NCI-H460 (cell line): ENCODE measurements at regions not wholly inside any gene's neighbourhood (a gene's known extent, or its start where the extent isn't known, plus 50 kb on each side); places are given as distances from the start of the nearest gene placed in this dataset.

ENCODE experiments used
- DNase-seq: peaks from one replicate; pipeline ENCODE4 v3.0.0-alpha.2; 2016; ENCODE audit warnings: low read depth; ENCODE audit errors: extremely low read depth

GRCh38 chr3:96169111-96169766 lies 645.2 kb upstream of the EPHA6 start:
- no peak for DNase-seq

DNA sequence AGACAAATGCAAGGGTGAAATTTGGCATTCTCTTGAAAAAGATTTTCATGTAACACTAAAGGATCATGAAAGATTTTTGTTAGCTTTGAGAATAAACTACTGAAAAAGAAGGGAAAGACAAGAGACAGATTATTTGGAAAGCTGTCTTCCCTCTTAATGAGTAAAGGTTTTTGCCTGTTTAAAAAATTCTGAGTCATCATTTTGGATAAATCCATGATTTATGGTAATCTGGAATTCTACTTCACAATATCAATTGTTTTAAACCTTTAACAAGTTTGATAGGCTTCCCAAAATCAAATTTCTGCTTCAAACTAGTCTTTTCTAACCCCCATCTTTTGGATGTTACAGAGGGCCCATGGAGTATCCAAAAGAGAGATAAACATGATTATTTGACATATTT lies 641.5 kb upstream of the EPHA6 start:
- DNase-seq = no peak

DNA sequence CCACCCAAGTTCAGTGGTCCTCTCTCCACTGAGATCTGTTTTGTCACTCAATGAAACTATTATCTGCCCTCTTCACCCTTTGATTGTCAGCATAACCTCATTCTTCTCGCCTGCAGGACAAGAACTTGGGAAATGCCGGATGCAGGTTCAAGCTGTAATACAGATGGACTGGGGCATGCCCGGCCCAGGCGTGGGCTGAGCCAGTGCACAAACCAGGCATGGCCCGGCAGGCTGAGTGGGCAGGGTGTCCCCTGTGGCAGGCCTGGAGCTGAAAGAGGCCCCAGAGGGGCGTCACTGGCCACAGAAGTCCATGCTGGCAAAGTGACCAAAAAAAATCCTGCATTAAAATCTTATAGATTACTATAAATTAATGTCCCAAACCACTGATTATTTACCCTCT lies 638.9 kb upstream of the EPHA6 start:
- DNase-seq = no peak

DNA sequence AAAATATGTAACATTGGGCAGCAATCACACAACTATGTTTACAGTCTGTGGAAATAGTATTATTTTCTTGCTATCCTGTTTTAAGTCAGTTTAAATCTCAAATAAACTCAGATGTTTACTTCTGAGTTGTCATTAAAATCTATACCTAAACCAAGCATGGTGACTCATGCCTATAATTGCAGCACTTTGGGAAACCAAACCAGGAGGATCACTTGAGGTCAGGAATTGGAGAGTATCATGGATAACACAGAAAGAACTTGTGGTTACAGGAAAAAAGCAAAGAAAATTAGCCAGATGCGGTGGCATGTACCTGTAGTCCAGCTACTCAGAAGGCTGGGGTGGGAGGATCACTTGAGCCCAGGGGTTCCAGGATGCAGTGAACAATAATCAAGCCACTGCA lies 631.6 kb upstream of the EPHA6 start:
- no peak for DNase-seq

GRCh38 chr3:96183871-96184270 lies 630.5 kb upstream of the EPHA6 start:
- no peak for DNase-seq

DNA sequence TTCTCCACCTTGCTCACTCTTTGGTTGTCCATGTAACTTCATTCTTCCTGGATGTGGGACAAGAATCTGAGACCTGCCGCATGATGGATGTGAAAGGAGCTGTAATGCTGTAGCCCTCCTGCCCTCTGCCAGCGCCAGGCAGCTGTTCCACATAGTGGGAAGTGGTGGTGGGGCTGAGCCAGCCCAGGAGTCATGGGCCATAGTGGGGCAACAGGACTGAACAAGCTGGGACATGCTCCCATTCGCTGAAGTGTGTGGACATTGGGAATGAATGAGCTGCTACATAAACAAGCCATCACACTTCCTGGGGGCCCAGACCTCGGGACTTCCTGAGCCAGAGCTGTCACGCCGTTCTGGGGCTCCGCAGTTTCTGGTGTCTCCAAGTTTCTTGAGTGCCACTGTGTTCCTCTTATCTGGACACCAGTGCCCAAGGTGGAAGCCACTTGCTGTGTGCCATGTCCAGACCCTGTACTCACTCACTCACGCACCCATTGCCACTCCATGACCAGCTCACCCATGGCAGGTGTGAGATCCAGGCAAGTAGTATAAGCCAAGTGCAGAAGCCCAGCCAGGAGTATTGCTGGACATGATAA lies 624.3 kb upstream of the EPHA6 start:
- DNase-seq = no peak

DNA sequence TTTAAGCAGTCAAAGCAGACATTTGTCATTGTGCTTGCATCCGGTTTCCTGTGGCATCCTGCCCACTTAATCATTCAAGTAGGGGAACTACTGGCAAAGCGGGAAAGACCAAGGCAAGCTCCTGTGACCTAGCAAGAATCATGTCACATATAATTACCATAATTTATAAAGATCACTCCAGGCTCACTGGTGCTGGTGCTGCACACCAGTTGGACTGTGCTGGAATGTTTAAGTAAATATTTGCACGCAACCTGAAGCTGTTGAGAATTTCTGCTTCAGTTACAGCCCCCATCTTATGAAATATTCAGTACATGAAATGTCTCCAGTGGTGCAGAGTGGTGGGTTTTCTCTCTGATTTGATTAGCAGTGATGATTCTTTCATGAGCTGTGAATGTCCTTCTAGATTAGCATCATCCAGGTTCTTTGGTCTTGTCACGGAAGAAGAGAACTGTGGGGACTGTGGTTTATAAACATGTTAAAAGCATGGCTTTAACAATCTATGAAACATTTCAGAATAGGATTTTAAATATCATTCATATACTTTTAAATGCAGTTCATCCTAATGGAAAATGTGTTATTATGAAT lies 621.3 kb upstream of the EPHA6 start:
- no peak for DNase-seq

DNA sequence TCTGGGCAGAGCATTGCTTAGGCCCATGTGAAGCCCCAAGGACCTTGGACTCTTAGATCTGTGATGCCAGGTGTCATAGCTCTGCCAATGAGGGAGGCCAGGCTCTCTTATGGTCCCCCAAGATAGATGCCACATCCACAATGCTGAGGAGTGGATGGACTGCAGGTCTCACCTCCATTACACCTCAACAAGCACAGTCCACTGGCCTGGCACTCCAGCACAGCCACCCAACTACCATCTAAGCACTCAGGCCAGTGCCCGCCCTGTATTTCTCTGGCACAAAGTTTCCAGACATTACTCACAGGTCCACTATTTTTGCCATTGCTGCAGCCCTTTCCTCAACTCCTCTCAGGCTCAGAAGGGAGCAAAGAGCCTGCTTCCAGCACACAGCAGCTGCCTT lies 613.5 kb upstream of the EPHA6 start:
- DNase-seq = no peak

DNA sequence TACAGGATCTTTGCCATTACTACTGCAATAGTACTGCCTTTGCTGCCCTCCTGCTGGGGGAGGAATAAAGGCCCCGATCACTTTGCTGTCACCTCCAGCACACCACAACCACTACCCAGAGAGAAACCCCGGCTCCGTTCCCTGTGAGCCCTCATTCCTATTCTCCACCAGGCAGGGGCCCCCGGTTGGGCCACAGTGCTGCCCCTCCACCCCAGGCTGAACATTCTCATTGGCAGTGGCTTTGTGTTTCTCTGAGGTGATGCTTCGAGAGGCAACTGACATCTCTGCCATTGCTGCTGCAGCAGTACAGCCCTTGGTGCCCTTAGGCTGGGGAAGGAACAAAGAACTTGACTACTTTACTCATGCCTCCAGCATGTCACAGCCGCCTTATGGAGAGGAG lies 612.9 kb upstream of the EPHA6 start:
- no peak for DNase-seq

DNA sequence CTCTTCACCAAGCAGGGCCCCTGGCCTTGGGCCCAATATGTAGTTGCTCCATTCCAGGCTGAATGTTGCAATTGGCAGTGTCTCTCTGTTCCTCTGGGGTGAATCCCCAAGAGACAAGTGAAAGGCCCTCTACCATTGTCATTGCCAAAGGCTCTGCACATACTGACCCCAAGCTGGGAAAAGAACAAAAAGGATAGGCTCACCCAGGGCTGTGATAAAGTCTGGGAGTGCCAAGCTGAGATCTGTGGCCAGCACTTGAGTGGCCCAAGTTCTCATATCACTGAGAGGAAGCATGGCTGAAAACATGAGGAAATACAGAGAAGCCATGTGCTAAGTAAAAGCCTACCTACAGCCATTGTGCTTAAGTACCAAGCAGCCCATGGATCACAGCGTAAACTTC lies 612.2 kb upstream of the EPHA6 start:
- no peak for DNase-seq

DNA sequence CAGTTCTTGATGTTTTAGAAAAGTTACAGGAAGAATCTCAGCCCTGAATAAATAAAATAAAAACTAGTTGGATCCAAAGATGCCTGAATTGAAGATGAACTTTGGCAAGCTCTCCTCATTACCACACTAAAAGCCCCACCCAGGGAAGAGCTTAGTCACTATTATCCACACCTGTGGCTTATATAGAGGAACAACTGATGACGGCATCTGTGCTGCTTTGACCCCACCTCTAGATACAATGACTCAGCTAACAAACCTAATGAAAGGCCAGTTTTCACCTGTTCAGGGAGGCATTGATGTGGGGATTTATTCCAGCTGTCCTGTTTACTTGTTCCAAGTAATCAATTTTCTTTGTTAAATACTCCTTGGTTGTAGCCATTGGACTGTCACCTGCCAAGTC lies 604.7 kb upstream of the EPHA6 start:
- DNase-seq = peak; percentile 0

DNA sequence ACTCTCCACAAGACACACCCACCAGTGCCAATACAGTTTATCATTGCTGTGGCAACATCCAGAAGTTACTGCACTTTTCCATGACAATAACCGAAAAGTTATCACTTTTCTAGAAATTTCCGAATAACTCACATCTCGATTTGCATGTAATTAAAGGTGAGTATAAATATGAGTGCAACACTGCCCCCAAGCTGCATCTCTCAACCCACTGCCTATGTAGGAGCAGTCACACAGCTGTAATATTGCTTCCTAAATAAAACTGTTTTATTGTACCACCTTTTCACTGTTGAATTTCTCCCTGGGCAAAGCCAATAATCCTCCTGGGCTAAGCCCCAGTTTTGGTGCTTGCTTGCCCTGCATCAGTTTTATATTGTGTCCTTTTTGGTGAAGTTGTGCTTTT lies 601.0 kb upstream of the EPHA6 start:
- no peak for DNase-seq

GRCh38 chr3:96214941-96215340 lies 599.5 kb upstream of the EPHA6 start:
- DNase-seq = no peak

DNA sequence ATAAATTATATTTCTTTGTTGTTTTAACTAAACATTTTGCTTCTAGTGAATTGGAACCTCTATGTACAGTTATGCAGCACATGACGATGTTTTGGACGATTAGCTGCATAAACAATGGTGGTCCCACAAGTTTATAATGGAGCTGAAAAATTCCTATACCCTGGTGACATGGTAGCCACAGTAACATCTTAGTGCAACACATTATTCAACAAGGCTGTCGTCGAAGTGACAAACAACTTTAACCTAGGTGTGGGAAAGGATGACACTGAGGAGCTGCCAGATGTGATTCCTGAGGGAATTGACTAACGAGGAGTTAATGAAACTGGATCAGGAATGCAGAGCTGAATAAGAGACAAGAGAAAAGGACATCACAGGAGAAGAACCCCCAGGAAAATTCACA lies 588.9 kb upstream of the EPHA6 start:
- no peak for DNase-seq

- no peak for DNase-seq
Measured at GRCh38 chr3:96233679-96234078, 580.7 kb upstream of the EPHA6 start.

DNA sequence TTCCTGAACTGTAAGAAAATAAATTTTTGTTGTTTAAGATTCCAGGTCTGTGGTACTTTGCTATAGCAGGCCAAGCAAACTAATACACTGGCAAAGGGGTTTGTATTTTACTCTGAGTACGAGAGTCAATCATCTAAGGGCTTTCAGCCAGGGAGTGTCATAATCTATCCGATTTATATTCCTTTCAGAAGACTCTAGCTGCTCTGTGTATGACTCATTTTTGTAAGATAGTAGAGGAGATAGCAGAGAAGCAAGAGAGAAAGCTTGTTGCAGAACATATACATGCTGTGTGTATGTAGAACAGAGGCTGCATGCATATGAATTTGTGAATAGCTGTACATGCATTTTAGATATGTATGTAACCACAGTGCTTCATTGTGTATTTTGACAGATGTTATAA lies 577.9 kb upstream of the EPHA6 start:
- no peak for DNase-seq

- no peak for DNase-seq
Measured at GRCh38 chr3:96259299-96259698, 555.1 kb upstream of the EPHA6 start.

- DNase-seq = no peak
Measured at GRCh38 chr3:96264701-96265100, 549.7 kb upstream of the EPHA6 start.

GRCh38 chr3:96266395-96267190 lies 547.8 kb upstream of the EPHA6 start:
- no peak for DNase-seq

DNA sequence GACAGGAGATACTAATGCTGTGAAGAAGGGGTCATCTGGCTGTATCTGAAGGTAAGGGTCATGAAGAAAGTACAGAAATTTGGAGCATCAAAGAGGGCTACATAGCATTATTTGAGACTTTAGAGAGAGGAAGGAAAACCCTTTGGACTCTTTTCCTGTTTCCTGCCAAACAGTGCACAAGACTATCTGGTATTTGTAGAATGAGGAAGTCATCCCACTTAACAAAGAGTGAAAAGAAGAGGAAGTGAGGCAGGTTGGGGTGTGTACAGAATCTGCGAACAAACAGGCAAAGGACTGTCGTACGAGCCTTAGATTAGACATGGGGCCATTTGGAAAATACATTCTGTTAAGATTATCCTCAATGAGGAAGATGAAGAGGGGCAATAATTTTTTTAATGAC lies 546.8 kb upstream of the EPHA6 start:
- DNase-seq = no peak

DNA sequence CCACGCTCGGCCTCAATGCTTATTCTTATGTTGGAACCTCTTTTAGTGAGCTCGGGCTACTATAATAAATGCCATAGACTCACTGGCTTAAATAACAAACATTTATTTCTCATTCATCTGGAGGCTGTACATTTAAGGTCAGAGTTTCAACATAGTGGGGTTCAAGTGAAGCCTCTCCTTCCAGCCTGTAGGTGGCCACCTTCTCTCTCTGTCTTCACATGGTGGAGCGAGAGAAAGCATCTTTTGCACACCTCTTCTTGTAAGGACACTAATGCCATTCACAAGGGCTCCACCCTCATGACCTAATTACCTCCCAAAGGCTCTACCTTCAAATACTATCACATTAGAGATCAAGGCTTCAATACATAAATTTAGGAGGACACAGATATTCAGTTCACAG lies 520.3 kb upstream of the EPHA6 start:
- DNase-seq = no peak

DNA sequence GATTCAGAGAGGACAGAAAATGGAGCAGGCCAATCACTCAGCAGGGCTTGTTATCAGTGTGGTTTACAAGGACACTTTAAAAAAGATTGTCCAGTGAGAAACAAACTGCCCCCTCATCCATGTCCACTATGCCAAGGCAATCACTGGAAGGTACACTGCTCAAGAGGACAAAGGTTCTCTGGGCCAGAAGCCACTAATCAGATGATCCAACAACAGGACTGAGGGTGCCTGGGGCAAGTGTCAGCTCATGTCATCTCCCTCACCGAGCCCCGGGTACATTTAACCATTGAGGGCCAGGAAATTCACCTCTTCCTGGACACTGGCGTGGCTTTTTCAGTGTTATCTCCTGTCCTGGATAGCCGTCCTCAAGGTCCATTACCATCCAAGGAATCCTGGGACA lies 513.7 kb upstream of the EPHA6 start:
- DNase-seq = no peak
